ENCODE measurements at regions not wholly inside any gene's neighbourhood (a gene's known extent, or its start where the extent isn't known, plus 50 kb on each side); places are given as distances from the start of the nearest gene placed in this dataset.

DNA sequence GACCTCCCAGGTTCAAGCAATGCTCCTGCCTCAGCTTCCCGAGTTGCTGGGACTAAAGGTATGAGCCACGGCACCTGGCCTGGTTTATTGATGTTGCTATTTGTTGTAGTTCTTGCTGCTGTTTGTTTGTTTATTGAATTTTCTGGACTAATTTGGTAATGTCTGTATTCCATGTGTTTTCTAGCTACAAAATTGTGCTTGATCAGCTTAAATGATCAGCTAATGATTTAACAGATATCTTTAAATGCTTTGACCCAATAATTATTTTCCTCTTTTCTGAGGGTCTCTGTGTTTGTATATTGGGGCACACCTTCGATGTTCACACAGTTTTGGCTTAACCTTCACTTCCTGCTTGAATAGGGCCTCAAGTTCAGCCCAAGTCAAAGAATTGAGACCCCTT is 488.1 kb upstream of the HTR2C start:
- TF ChIP-seq, protein P1, sequence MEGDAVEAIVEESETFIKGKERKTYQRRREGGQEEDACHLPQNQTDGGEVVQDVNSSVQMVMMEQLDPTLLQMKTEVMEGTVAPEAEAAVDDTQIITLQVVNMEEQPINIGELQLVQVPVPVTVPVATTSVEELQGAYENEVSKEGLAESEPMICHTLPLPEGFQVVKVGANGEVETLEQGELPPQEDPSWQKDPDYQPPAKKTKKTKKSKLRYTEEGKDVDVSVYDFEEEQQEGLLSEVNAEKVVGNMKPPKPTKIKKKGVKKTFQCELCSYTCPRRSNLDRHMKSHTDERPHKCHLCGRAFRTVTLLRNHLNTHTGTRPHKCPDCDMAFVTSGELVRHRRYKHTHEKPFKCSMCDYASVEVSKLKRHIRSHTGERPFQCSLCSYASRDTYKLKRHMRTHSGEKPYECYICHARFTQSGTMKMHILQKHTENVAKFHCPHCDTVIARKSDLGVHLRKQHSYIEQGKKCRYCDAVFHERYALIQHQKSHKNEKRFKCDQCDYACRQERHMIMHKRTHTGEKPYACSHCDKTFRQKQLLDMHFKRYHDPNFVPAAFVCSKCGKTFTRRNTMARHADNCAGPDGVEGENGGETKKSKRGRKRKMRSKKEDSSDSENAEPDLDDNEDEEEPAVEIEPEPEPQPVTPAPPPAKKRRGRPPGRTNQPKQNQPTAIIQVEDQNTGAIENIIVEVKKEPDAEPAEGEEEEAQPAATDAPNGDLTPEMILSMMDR (IDR thresholded peaks at IDR 0.05) = no peak
- no peak for TF ChIP-seq POLR2A (IDR thresholded peaks at IDR 0.05)

Data from tibial nerve (tissue), 3 donors.